OCI-LY7 (cell line): ENCODE measurements at regions not wholly inside any gene's neighbourhood (a gene's known extent, or its start where the extent isn't known, plus 50 kb on each side); places are given as distances from the start of the nearest gene placed in this dataset.
"Not testable (repeated sequence)": the region's sequence is repeated elsewhere in the genome, so short reads cannot be mapped to it uniquely, and the experiment has no call there.

Source experiments
- BruUV-seq: library from RNA; stranded (reverse); fragments of 400-500 nt; replicated peaks from 2 replicates; lab custom pipeline; 2021; lab: Mats Ljungman, UMichigan
- CTCF ChIA-PET: fragments of 300-600 bp; sonication (Branson Sonifier 250); formaldehyde crosslinking; loops from one replicate; lab custom pipeline; 2022; ENCODE audit warnings: antibody characterized with exemption; ENCODE audit not compliant: unreplicated experiment; lab: Charles Lee
- POLR2A ChIA-PET: fragments of 300-600 bp; sonication (Branson Sonifier 250); formaldehyde crosslinking; loops from one replicate; lab custom pipeline; 2022; ENCODE audit warnings: antibody characterized with exemption; lab: Charles Lee
- DNase-seq: peaks from one replicate; pipeline ENCODE4 v3.0.0-alpha.2; 2015; ENCODE audit warnings: low spot score
- H2AFZ ChIP-seq: fragments of 200-600 bp; sonication (generic), shearing (Covaris generic); 2 replicates; pipeline ENCODE4 v1.6.1; 2014; ENCODE audit warnings: mild to moderate bottlenecking, antibody characterized with exemption, low read length, moderate library complexity
- H3K27ac ChIP-seq: fragments of 200-600 bp; sonication (generic); 2 replicates; pipeline ENCODE4 v1.5.1; 2014; ENCODE audit warnings: mixed run types, low read depth, mild to moderate bottlenecking, moderate library complexity, low read length, inconsistent platforms; ENCODE audit not compliant: poor library complexity, severe bottlenecking
- H3K36me3 ChIP-seq: fragments of 200-600 bp; sonication (generic); 2 replicates; pipeline ENCODE4 v1.6.1; 2014; ENCODE audit warnings: mild to moderate bottlenecking, antibody characterized with exemption, low read length, moderate library complexity, mixed read lengths; ENCODE audit not compliant: insufficient read depth
- H3K4me1 ChIP-seq: fragments of 200-600 bp; sonication (generic); 2 replicates; pipeline ENCODE4 v1.5.1; 2014; ENCODE audit warnings: mild to moderate bottlenecking, low read length; ENCODE audit not compliant: insufficient read depth, poor library complexity, severe bottlenecking
- H3K4me2 ChIP-seq: fragments of 200-600 bp; sonication (generic); 2 replicates; pipeline ENCODE4 v1.6.1; 2014; ENCODE audit warnings: mild to moderate bottlenecking, low read length
- H3K4me3 ChIP-seq: fragments of 200-600 bp; sonication (generic); 2 replicates; pipeline ENCODE4 v1.5.1; 2014; ENCODE audit warnings: mild to moderate bottlenecking, low read depth, low read length; ENCODE audit not compliant: poor library complexity, severe bottlenecking
- H3K79me2 ChIP-seq: fragments of 200-600 bp; sonication (generic); 2 replicates; pipeline ENCODE4 v1.6.1; 2016; ENCODE audit warnings: low read depth, mild to moderate bottlenecking, low read length, moderate library complexity, mixed read lengths; ENCODE audit not compliant: insufficient read depth
- H3K9me2 ChIP-seq: fragments of 200-600 bp; sonication (generic); 2 replicates; pipeline ENCODE4 v1.6.1; 2016; ENCODE audit warnings: mild to moderate bottlenecking, low read length, mixed read lengths; ENCODE audit not compliant: insufficient read depth
- H3K9me3 ChIP-seq: fragments of 200-600 bp; sonication (generic); 2 replicates; pipeline ENCODE4 v1.6.1; 2014; ENCODE audit warnings: mild to moderate bottlenecking, mixed run types, low read length, mixed read lengths
- H4K20me1 ChIP-seq: fragments of 200-600 bp; sonication (generic); 2 replicates; pipeline ENCODE4 v1.6.1; 2014; ENCODE audit warnings: mild to moderate bottlenecking, antibody characterized with exemption, low read length, moderate library complexity, mixed read lengths; ENCODE audit not compliant: insufficient read depth
- intact Hi-C: fragments of 100-400 bp; cut with micrococcal nuclease; formaldehyde crosslinking; loops from one replicate; pipeline ENCODE4 v1.10.0; 2022; ENCODE audit not compliant: unreplicated experiment

GRCh38 chrX:144119490-144119889 lies 235.6 kb downstream of the UBE2NL start:
- POLR2A ChIA-PET, H3K36me3 ChIP-seq, H3K79me2 ChIP-seq, H3K27ac ChIP-seq, BruUV-seq, H3K4me2 ChIP-seq, H4K20me1 ChIP-seq, H3K4me3 ChIP-seq, intact Hi-C loops, H3K9me3 ChIP-seq, H3K9me2 ChIP-seq, H3K4me1 ChIP-seq, H2AFZ ChIP-seq, CTCF ChIA-PET, DNase-seq: not testable (repeated sequence)

GRCh38 chrX:144121566-144121965 lies 237.7 kb downstream of the UBE2NL start:
- H3K4me2 ChIP-seq, DNase-seq, H3K4me1 ChIP-seq, H3K9me3 ChIP-seq, H3K36me3 ChIP-seq, H4K20me1 ChIP-seq, H2AFZ ChIP-seq, H3K27ac ChIP-seq, intact Hi-C loops, H3K4me3 ChIP-seq, BruUV-seq, CTCF ChIA-PET, H3K79me2 ChIP-seq, POLR2A ChIA-PET, H3K9me2 ChIP-seq: not testable (repeated sequence)

- H3K9me2 ChIP-seq, POLR2A ChIA-PET, H3K36me3 ChIP-seq, BruUV-seq, H3K4me2 ChIP-seq, intact Hi-C loops, H3K9me3 ChIP-seq, H3K79me2 ChIP-seq, H3K27ac ChIP-seq, DNase-seq, CTCF ChIA-PET, H2AFZ ChIP-seq, H3K4me1 ChIP-seq, H3K4me3 ChIP-seq, H4K20me1 ChIP-seq: not testable (repeated sequence)
These were observed 243.8 kb downstream of the UBE2NL start for GRCh38 chrX:144127570-144128169.

GRCh38 chrX:144129511-144129910 lies 245.6 kb downstream of the UBE2NL start:
- intact Hi-C loops, H3K9me3 ChIP-seq, DNase-seq, H3K79me2 ChIP-seq, H3K9me2 ChIP-seq, H4K20me1 ChIP-seq, POLR2A ChIA-PET, H3K4me1 ChIP-seq, H3K27ac ChIP-seq, H3K4me2 ChIP-seq, BruUV-seq, H2AFZ ChIP-seq, H3K4me3 ChIP-seq, CTCF ChIA-PET, H3K36me3 ChIP-seq: not testable (repeated sequence)

GRCh38 chrX:144130507-144130906 lies 246.6 kb downstream of the UBE2NL start:
- DNase-seq, CTCF ChIA-PET, intact Hi-C loops, H3K27ac ChIP-seq, H3K9me3 ChIP-seq, H3K79me2 ChIP-seq, H3K9me2 ChIP-seq, H4K20me1 ChIP-seq, H3K36me3 ChIP-seq, BruUV-seq, H3K4me1 ChIP-seq, H3K4me3 ChIP-seq, H3K4me2 ChIP-seq, POLR2A ChIA-PET, H2AFZ ChIP-seq: not testable (repeated sequence)

- H3K9me3 ChIP-seq, H3K9me2 ChIP-seq, H3K79me2 ChIP-seq, H2AFZ ChIP-seq, POLR2A ChIA-PET, CTCF ChIA-PET, BruUV-seq, DNase-seq, H3K4me2 ChIP-seq, H3K4me1 ChIP-seq, H3K4me3 ChIP-seq, H4K20me1 ChIP-seq, H3K27ac ChIP-seq, H3K36me3 ChIP-seq, intact Hi-C loops: not testable (repeated sequence)
These were observed 247.2 kb downstream of the UBE2NL start for GRCh38 chrX:144131080-144131479.
